ENCODE measurements at regions not wholly inside any gene's neighbourhood (a gene's known extent, or its start where the extent isn't known, plus 50 kb on each side); places are given as distances from the start of the nearest gene placed in this dataset.

DNA sequence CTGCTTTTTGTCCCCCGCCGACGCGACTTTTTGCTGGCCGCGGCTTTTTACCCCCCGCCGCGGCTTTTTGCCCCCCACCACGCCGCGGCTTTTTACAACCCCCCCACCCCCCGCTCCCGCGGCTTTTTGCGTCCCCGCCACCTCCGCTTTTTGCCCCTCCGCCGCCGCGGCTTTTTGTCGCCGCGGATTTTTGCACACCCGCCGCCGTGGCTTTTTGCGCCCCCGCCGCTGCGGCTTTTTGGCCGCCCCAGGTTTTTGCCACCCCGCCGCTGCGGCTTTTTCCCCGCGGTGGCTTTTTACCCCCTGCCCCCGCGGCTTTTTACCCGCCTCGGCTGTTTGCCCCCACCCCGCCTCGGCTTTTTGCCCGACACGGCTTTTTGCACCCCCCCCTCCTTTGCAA is 205.5 kb downstream of the CCT8L2 start:
- TF ChIP-seq, protein P1, sequence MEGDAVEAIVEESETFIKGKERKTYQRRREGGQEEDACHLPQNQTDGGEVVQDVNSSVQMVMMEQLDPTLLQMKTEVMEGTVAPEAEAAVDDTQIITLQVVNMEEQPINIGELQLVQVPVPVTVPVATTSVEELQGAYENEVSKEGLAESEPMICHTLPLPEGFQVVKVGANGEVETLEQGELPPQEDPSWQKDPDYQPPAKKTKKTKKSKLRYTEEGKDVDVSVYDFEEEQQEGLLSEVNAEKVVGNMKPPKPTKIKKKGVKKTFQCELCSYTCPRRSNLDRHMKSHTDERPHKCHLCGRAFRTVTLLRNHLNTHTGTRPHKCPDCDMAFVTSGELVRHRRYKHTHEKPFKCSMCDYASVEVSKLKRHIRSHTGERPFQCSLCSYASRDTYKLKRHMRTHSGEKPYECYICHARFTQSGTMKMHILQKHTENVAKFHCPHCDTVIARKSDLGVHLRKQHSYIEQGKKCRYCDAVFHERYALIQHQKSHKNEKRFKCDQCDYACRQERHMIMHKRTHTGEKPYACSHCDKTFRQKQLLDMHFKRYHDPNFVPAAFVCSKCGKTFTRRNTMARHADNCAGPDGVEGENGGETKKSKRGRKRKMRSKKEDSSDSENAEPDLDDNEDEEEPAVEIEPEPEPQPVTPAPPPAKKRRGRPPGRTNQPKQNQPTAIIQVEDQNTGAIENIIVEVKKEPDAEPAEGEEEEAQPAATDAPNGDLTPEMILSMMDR (conservative IDR thresholded peaks at IDR 0.05; ENCODE audit: low read length) = no peak
- TF ChIP-seq EZH2phosphoT487 (IDR thresholded peaks at IDR 0.05; ENCODE audit: borderline replicate concordance) = no peak

Data from Loucy (cell line).